ENCODE measurements at regions not wholly inside any gene's neighbourhood (a gene's known extent, or its start where the extent isn't known, plus 50 kb on each side); places are given as distances from the start of the nearest gene placed in this dataset.

DNA sequence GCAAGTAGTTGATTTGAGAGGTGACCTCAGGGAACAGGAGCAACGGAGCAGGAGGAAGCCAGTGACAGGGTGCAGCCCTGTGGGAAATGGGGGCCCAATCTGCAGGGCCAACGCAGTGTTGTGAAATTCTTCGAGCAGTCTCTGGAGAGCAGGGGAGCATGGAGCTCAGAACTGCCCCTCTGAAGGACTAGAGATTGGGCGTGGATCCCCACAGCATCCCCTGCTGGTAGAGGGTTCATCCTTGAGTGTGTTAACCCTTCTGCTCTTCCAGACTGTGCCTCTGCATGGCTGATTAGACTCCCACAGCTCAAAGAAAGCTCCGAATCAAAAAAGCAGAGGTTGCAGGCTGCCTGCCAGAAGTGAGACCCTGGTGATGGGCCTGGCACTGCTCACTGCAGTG is 77.9 kb upstream of the UQCRFS1 start:
- DNase-seq = no peak
- no peak for ATAC-seq (ENCODE audit: low FRiP score in 2 of 2)
- Histone ChIP-seq H3K27ac (no peak overlapping the region), H3K9me3 (no peaks in the 10 kb centered on the region), H3K36me3 (no peaks in the 10 kb centered on the region), H3K27me3 (no peaks in the 10 kb centered on the region), H3K4me3 (no peak overlapping the region), H3K4me1 (no peaks in the 10 kb centered on the region)
- 40 to 56% methylated on average over 3 to 5 of the region's 5 CpGs for WGBS, 2 donors
- TF ChIP-seq POLR2A (IDR thresholded peaks at IDR 0.05) (no peak), POLR2AphosphoS5 (IDR thresholded peaks at IDR 0.05) (no peak), EP300 (IDR thresholded peaks at IDR 0.05) (no peak)
- TF ChIP-seq, protein P1, sequence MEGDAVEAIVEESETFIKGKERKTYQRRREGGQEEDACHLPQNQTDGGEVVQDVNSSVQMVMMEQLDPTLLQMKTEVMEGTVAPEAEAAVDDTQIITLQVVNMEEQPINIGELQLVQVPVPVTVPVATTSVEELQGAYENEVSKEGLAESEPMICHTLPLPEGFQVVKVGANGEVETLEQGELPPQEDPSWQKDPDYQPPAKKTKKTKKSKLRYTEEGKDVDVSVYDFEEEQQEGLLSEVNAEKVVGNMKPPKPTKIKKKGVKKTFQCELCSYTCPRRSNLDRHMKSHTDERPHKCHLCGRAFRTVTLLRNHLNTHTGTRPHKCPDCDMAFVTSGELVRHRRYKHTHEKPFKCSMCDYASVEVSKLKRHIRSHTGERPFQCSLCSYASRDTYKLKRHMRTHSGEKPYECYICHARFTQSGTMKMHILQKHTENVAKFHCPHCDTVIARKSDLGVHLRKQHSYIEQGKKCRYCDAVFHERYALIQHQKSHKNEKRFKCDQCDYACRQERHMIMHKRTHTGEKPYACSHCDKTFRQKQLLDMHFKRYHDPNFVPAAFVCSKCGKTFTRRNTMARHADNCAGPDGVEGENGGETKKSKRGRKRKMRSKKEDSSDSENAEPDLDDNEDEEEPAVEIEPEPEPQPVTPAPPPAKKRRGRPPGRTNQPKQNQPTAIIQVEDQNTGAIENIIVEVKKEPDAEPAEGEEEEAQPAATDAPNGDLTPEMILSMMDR (IDR thresholded peaks at IDR 0.05) = no peak

DNA sequence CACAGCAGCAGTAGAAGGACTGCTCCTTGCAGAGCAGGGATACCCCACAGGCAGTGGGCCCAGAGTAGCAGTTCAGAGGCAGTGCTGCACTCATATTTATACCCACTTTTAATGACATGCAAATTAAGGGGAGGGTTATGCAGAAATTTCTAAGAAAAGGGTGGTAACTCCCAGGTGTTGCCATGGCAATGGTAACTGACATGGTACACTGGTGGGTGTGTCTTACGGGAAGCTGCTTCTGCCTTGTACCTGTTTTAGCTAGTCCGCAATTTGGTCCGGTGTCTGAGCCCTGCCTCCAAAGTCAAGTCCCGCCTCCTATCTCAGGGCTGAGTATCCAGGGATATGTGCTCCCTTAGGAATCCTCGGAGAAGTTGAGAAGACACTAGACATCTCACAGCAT is 79.2 kb upstream of the UQCRFS1 start:
- no peaks in the 10 kb centered on the region for H3K27me3 ChIP-seq
- no peak overlapping the region for H3K4me3 ChIP-seq
- H3K36me3 ChIP-seq = no peaks in the 10 kb centered on the region
- no peak for DNase-seq
- no peaks in the 10 kb centered on the region for H3K9me3 ChIP-seq
- no peaks in the 10 kb centered on the region for H3K4me1 ChIP-seq
- TF ChIP-seq EP300 (IDR thresholded peaks at IDR 0.05) = no peak
- TF ChIP-seq POLR2A (IDR thresholded peaks at IDR 0.05) = no peak
- TF ChIP-seq POLR2AphosphoS5 (IDR thresholded peaks at IDR 0.05) = no peak
- TF ChIP-seq, protein P1 (IDR thresholded peaks at IDR 0.05) = no peak
- no peak for ATAC-seq (ENCODE audit: low FRiP score in 2 of 2)
- 80 to 87% methylated on average over 1 to 5 of the region's 5 CpGs for WGBS, 2 donors
- no peak overlapping the region for H3K27ac ChIP-seq

DNA sequence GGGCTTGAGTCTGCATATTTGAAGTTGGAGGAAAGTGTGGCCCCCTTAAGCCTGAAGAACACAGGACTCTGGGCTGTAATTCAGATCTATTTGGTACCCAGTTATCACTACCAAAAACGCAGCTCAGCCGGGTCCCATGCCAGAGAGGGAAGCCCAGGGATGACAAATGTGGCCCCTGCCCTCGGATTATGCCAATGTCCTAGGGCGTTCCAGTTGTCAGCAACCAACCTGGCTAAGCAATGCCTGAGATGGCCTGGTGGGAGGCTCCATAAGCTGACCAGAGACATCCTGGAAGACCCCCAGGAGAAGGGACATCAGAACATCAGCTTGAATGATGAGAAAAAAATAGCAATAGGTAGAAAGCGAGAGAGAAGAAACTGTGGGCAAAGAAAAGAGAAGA is 79.6 kb upstream of the UQCRFS1 start:
- H3K27ac ChIP-seq = no peak overlapping the region
- DNase-seq (no peak), ATAC-seq (ENCODE audit: low FRiP score in 2 of 2) (no peak)
- H3K4me1 ChIP-seq = no peaks in the 10 kb centered on the region
- H3K36me3 ChIP-seq = no peaks in the 10 kb centered on the region
- no peaks in the 10 kb centered on the region for H3K27me3 ChIP-seq
- no peaks in the 10 kb centered on the region for H3K9me3 ChIP-seq
- H3K4me3 ChIP-seq = no peak overlapping the region
- WGBS, 2 donors = 71 to 88% methylated on average over 5 of the region's 5 CpGs
- TF ChIP-seq, protein P1 (IDR thresholded peaks at IDR 0.05) = no peak
- TF ChIP-seq POLR2AphosphoS5 (IDR thresholded peaks at IDR 0.05) = no peak
- TF ChIP-seq POLR2A (IDR thresholded peaks at IDR 0.05) = no peak
- TF ChIP-seq EP300 (IDR thresholded peaks at IDR 0.05) = no peak

DNA sequence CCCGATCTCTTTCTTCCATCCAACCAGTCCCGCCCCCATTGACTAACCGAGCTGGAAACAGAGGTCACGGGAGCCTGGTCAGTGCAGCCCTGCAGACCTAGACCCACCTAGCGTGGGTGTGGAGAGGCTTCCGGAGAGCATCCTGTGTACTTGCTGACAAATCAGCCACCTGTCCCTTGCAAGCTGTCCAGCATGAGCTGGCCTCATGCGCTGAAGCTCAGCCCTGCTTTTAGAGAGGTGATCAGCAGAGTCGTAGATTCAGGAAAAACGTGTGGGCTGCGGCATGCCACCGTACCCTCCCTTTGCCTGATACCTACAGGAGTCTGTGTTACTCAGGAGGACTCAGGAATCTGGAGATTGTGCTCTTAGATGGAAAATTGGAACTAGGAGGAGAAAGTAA is 80.3 kb upstream of the UQCRFS1 start:
- H3K9me3 ChIP-seq = no peaks in the 10 kb centered on the region
- H3K4me1 ChIP-seq = no peaks in the 10 kb centered on the region
- no peak overlapping the region for H3K27ac ChIP-seq
- ATAC-seq (ENCODE audit: low FRiP score in 2 of 2) (no peak), DNase-seq (peak in 1 of 2 donors; percentile 6)
- H3K36me3 ChIP-seq = no peaks in the 10 kb centered on the region
- no peak overlapping the region for H3K4me3 ChIP-seq
- no peaks in the 10 kb centered on the region for H3K27me3 ChIP-seq
- WGBS, 2 donors = 62 to 71% methylated on average over 5 to 11 of the region's 11 CpGs
- TF ChIP-seq POLR2AphosphoS5 (IDR thresholded peaks at IDR 0.05) (no peak), POLR2A (IDR thresholded peaks at IDR 0.05) (no peak), EP300 (IDR thresholded peaks at IDR 0.05) (no peak)
- TF ChIP-seq, protein P1 (IDR thresholded peaks at IDR 0.05) = no peak

DNA sequence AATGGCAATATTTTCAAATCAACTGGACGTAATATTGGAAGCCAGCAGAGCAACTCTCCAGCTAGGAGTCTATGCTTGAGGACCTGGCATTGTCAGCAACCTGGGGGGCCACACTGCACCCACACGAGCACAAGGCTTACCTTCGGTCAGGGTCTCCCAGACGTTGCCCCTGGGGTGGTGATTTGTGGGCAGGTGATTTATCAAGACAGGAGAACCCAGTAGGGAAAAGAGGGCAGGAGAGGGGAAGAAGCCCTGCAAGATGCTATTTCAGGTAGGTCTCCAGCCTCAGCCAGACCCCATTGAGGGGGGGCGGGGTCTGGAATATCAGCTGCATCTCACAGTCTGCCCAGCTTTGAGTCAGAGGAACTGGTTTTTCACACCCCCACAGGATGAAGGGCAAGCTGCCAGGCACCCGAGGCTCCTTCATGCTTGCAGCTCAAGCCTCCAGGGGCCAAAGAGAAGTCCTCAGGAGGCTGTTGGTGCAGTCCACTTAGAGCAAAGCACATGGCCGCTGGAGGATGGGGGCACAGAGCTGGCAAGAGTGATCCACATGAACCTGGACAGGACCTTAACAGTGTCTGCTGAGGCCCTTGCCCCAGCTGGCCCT is 80.9 kb upstream of the UQCRFS1 start:
- Histone ChIP-seq H3K4me1 (no peaks in the 10 kb centered on the region), H3K27me3 (no peaks in the 10 kb centered on the region), H3K4me3 (no peak overlapping the region), H3K36me3 (no peaks in the 10 kb centered on the region), H3K27ac (no peak overlapping the region), H3K9me3 (no peaks in the 10 kb centered on the region)
- DNase-seq (peak in 1 of 2 donors; percentile 12), ATAC-seq (ENCODE audit: low FRiP score in 2 of 2) (no peak)
- 67 to 68% methylated on average over 4 to 7 of the region's 7 CpGs for WGBS, 2 donors
- TF ChIP-seq, protein P1 (IDR thresholded peaks at IDR 0.05) = no peak
- no peak for TF ChIP-seq POLR2A (IDR thresholded peaks at IDR 0.05)
- no peak for TF ChIP-seq POLR2AphosphoS5 (IDR thresholded peaks at IDR 0.05)
- no peak for TF ChIP-seq EP300 (IDR thresholded peaks at IDR 0.05)
